ENCODE measurements at regions not wholly inside any gene's neighbourhood (a gene's known extent, or its start where the extent isn't known, plus 50 kb on each side); places are given as distances from the start of the nearest gene placed in this dataset.

DNA sequence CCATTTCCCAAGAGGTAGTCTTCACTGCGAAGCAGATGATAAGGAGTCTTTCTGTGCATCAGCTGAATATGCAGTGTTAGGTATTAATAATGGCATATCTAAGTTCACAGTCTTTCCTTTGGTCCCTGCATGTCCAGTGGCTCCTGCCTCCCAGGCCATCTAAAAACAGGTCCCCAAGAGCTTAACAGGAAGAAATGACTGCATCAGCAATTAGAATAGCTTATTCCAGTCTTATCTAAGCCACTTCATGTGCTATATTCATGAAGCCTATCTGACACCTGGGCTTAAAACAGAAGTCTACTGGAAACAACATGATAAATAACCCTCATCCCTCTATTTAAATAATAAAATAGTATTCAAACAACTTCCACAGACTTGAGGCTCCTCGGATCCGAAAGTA lies 346.1 kb upstream of the ERCC4 start:
- TF ChIP-seq, protein P1, sequence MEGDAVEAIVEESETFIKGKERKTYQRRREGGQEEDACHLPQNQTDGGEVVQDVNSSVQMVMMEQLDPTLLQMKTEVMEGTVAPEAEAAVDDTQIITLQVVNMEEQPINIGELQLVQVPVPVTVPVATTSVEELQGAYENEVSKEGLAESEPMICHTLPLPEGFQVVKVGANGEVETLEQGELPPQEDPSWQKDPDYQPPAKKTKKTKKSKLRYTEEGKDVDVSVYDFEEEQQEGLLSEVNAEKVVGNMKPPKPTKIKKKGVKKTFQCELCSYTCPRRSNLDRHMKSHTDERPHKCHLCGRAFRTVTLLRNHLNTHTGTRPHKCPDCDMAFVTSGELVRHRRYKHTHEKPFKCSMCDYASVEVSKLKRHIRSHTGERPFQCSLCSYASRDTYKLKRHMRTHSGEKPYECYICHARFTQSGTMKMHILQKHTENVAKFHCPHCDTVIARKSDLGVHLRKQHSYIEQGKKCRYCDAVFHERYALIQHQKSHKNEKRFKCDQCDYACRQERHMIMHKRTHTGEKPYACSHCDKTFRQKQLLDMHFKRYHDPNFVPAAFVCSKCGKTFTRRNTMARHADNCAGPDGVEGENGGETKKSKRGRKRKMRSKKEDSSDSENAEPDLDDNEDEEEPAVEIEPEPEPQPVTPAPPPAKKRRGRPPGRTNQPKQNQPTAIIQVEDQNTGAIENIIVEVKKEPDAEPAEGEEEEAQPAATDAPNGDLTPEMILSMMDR (IDR thresholded peaks at IDR 0.05), result no peak
- TF ChIP-seq ZFX (IDR thresholded peaks at IDR 0.05; ENCODE audit: borderline replicate concordance), result no peak

Data from 22Rv1 (cell line).